HT1080 (cell line): ENCODE measurements at regions not wholly inside any gene's neighbourhood (a gene's known extent, or its start where the extent isn't known, plus 50 kb on each side); places are given as distances from the start of the nearest gene placed in this dataset.
"Not testable (repeated sequence)": the region's sequence is repeated elsewhere in the genome, so short reads cannot be mapped to it uniquely, and the experiment has no call there.

Source experiments
- DNase-seq: peaks from one replicate; pipeline ENCODE4 v3.0.0-alpha.2; 2015; ENCODE audit warnings: low read depth

GRCh38 chr14:26655128-26655527 lies 57.3 kb upstream of the NOVA1 start:
- DNase-seq, result no peak

GRCh38 chr14:26663506-26663905 lies 65.7 kb upstream of the NOVA1 start:
- DNase-seq, result no peak

GRCh38 chr14:26678732-26679420 lies 81.0 kb upstream of the NOVA1 start:
- DNase-seq, result not testable (repeated sequence)

- DNase-seq, result no peak
These were observed 87.6 kb upstream of the NOVA1 start for GRCh38 chr14:26685401-26685800.

GRCh38 chr14:26687301-26687837 lies 89.5 kb upstream of the NOVA1 start:
- DNase-seq, result no peak

- DNase-seq, result no peak
These were observed 96.7 kb upstream of the NOVA1 start for GRCh38 chr14:26694521-26694920.

GRCh38 chr14:26702721-26703230 lies 104.9 kb upstream of the NOVA1 start:
- DNase-seq, result peak; percentile 13

GRCh38 chr14:26703686-26704366 lies 106.0 kb upstream of the NOVA1 start:
- no peak for DNase-seq

GRCh38 chr14:26707234-26707633 lies 109.4 kb upstream of the NOVA1 start:
- DNase-seq, result no peak

- DNase-seq, result peak; percentile 80
These were observed 111.2 kb upstream of the NOVA1 start for GRCh38 chr14:26709019-26709418.

GRCh38 chr14:26719514-26719913 lies 121.7 kb upstream of the NOVA1 start:
- peak; percentile 71 for DNase-seq

GRCh38 chr14:26722258-26722657 lies 124.4 kb upstream of the NOVA1 start:
- DNase-seq, result no peak

- DNase-seq, result peak; percentile 14
These were observed 132.0 kb upstream of the NOVA1 start for GRCh38 chr14:26729851-26730250.

GRCh38 chr14:26730929-26731618 lies 133.2 kb upstream of the NOVA1 start:
- DNase-seq, result peak; percentile 35

- DNase-seq, result no peak
These were observed 138.0 kb upstream of the NOVA1 start for GRCh38 chr14:26735811-26736210.

GRCh38 chr14:26738571-26738970 lies 140.7 kb upstream of the NOVA1 start:
- DNase-seq, result no peak

GRCh38 chr14:26741711-26742212 lies 143.9 kb upstream of the NOVA1 start:
- no peak for DNase-seq

GRCh38 chr14:26743284-26743683 lies 145.5 kb upstream of the NOVA1 start:
- DNase-seq, result no peak

- DNase-seq, result no peak
These were observed 147.1 kb upstream of the NOVA1 start for GRCh38 chr14:26744903-26745302.

- no peak for DNase-seq
These were observed 163.7 kb upstream of the NOVA1 start for GRCh38 chr14:26761532-26761931.

GRCh38 chr14:26765301-26765700 lies 167.5 kb upstream of the NOVA1 start:
- DNase-seq, result no peak
